ENCODE measurements at regions not wholly inside any gene's neighbourhood (a gene's known extent, or its start where the extent isn't known, plus 50 kb on each side); places are given as distances from the start of the nearest gene placed in this dataset.

DNA sequence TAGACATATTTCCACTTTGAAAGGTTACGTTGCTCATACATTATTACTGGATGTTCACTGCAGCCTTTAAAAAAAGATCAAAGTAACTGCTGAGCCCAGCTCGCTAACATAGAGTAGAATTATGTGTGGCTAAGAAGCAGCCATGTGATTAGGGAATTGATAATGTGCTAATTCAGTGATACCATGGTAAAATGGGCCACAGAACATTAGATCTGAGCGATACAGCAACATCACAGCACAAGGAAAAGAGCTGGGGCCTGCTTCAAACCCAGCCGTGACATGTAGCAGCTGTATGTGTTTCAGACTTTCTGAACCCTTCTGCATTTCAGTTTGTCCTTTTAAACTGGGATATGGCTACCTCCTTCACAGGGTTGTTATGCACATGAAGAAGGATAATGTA, 92.3 kb upstream of the LMNTD1 start:
- H3K9me3 ChIP-seq, result no peaks in the 10 kb centered on the region
- TF ChIP-seq POLR2A (IDR thresholded peaks at IDR 0.05), result no peak
- TF ChIP-seq, protein P1, sequence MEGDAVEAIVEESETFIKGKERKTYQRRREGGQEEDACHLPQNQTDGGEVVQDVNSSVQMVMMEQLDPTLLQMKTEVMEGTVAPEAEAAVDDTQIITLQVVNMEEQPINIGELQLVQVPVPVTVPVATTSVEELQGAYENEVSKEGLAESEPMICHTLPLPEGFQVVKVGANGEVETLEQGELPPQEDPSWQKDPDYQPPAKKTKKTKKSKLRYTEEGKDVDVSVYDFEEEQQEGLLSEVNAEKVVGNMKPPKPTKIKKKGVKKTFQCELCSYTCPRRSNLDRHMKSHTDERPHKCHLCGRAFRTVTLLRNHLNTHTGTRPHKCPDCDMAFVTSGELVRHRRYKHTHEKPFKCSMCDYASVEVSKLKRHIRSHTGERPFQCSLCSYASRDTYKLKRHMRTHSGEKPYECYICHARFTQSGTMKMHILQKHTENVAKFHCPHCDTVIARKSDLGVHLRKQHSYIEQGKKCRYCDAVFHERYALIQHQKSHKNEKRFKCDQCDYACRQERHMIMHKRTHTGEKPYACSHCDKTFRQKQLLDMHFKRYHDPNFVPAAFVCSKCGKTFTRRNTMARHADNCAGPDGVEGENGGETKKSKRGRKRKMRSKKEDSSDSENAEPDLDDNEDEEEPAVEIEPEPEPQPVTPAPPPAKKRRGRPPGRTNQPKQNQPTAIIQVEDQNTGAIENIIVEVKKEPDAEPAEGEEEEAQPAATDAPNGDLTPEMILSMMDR (IDR thresholded peaks at IDR 0.05 in 4 of 5, conservative IDR thresholded peaks at IDR 0.05 in 1 of 5), result no peak
- H3K27ac ChIP-seq, result no peak overlapping the region
- in situ Hi-C loops (cut with MboI; ENCODE audit: low sequenced_read_pairs in 4 of 4) (no loop called here), intact Hi-C loops (cut with DNase I; ENCODE audit: low total_unique reads) (no loop called here)
- DNase-seq (no peak), ATAC-seq (no peak)
- no peaks in the 10 kb centered on the region for H3K27me3 ChIP-seq
- H3K36me3 ChIP-seq, result no peaks in the 10 kb centered on the region
- H3K4me3 ChIP-seq, result no peak overlapping the region
- H3K4me1 ChIP-seq, result no peaks in the 10 kb centered on the region

DNA sequence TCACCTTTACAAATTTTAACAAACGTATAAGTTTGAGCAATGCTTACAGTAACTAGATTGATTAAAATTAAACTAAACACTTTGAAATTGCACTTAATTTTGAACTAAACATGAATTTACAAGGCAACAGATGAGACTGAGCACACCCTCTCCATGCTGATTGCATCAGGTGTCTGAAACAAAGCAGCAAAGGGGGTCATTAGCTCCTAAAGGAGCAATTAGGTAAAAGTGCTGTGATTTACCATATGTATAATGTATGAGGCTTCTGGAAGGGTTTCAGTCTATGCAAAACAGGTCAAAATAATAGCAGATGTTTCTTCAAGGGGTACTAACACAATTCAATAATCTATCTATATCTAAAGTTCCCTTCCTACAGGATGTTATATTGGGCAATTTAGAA, 98.8 kb upstream of the LMNTD1 start:
- in situ Hi-C loops (cut with MboI; ENCODE audit: low sequenced_read_pairs in 4 of 4), result no loop called here
- Histone ChIP-seq H3K27me3 (no peaks in the 10 kb centered on the region), H3K9me3 (no peaks in the 10 kb centered on the region), H3K36me3 (no peaks in the 10 kb centered on the region), H3K4me3 (no peak overlapping the region), H3K27ac (no peak overlapping the region), H3K4me1 (no peaks in the 10 kb centered on the region)
- ATAC-seq, result no peak
- no peak for TF ChIP-seq POLR2A (IDR thresholded peaks at IDR 0.05)
- TF ChIP-seq, protein P1 (IDR thresholded peaks at IDR 0.05 in 4 of 5, conservative IDR thresholded peaks at IDR 0.05 in 1 of 5), result no peak
- intact Hi-C loops (cut with DNase I; ENCODE audit: low total_unique reads), result no loop called here
- no peak for DNase-seq

DNA sequence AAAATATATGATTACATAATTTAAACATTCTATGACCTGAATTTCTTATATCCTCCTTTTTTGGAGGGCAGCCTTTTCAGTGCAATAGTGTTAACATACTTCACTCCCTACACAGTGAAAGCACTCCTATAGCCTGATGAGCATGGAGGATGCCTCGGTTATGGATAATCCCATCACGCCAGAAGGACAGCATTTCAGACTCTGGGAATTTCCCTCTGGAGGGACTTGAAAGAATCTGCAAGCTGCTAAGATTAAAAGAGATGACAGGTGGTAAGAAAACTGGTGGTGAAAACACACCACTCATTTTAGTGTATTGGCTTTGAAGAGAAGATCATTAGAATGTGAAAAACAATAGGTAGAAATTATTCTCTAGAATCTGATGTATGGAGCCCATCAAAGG, 99.3 kb upstream of the LMNTD1 start:
- Histone ChIP-seq H3K9me3 (no peaks in the 10 kb centered on the region), H3K27ac (no peak overlapping the region), H3K4me3 (no peak overlapping the region), H3K27me3 (no peaks in the 10 kb centered on the region), H3K36me3 (no peaks in the 10 kb centered on the region), H3K4me1 (no peaks in the 10 kb centered on the region)
- DNase-seq, result no peak
- intact Hi-C loops (cut with DNase I; ENCODE audit: low total_unique reads) (no loop called here), in situ Hi-C loops (cut with MboI; ENCODE audit: low sequenced_read_pairs in 4 of 4) (no loop called here)
- TF ChIP-seq, protein P1 (IDR thresholded peaks at IDR 0.05 in 4 of 5, conservative IDR thresholded peaks at IDR 0.05 in 1 of 5), result no peak
- TF ChIP-seq POLR2A (IDR thresholded peaks at IDR 0.05), result no peak
- no peak for ATAC-seq

DNA sequence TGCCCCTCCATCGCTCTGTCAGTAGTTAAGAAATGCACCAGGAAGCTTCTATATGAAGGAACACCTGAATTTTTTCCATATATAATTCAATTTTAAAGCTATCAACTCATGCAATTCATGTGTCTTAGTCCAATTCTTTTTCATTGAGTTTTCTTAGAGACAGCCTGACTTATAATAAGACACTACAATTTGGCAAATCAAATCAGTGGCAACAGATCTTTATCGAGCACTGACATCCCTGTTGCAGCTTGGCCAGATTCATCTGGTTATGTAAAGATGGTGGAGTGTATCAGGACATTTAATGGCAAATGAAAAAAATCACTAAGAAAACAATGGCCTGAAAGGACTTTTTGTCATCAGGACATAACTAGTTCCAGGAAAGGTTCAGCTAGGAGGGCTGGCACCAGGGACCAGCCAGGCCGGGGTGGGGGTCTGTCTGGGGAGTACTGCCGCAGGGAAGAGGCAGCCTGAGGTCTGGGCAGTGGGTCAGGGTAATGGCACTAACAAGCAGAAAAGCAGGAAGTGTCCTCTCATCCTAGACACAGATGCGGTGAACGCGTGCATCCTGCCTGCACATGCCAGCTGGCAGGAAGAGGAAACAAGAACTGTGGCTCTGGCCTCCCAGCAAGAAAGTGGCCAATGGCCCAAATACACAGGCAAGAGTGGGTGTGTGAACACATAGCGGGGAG, 100.5 kb upstream of the LMNTD1 start:
- Histone ChIP-seq H3K9me3 (no peaks in the 10 kb centered on the region), H3K27me3 (no peaks in the 10 kb centered on the region), H3K4me3 (no peak overlapping the region), H3K36me3 (no peaks in the 10 kb centered on the region), H3K4me1 (no peaks in the 10 kb centered on the region), H3K27ac (no peak overlapping the region)
- in situ Hi-C loops (cut with MboI; ENCODE audit: low sequenced_read_pairs in 4 of 4), result no loop called here
- ATAC-seq (no peak), DNase-seq (no peak)
- TF ChIP-seq POLR2A (IDR thresholded peaks at IDR 0.05), result no peak
- TF ChIP-seq, protein P1 (IDR thresholded peaks at IDR 0.05 in 4 of 5, conservative IDR thresholded peaks at IDR 0.05 in 1 of 5), result no peak
- intact Hi-C loops (cut with DNase I; ENCODE audit: low total_unique reads), result no loop called here

DNA sequence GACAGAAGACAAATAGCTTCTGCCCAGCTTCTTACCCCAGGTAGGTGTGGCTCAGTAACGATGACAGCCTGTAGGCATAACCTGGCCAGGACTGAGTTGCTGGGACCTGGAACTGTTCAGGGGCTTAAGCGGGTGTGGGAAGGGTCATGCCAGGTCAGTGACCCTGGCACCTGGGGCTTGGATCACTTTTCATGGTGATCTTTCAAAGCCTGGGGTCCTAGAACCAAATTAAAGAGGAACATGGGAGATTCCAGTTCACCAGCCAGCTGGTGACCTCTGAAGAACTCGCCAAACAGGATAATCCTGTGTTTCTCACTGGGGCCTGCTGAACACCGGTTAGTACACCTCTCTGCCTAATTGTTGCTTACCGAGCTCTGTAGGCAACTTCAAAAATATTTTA, 102.6 kb upstream of the LMNTD1 start:
- Histone ChIP-seq H3K4me1 (no peaks in the 10 kb centered on the region), H3K27me3 (no peaks in the 10 kb centered on the region), H3K36me3 (no peaks in the 10 kb centered on the region), H3K4me3 (no peak overlapping the region), H3K9me3 (no peaks in the 10 kb centered on the region), H3K27ac (no peak overlapping the region)
- intact Hi-C loops (cut with DNase I; ENCODE audit: low total_unique reads), result no loop called here
- no peak for DNase-seq
- ATAC-seq, result no peak
- TF ChIP-seq, protein P1 (IDR thresholded peaks at IDR 0.05 in 4 of 5, conservative IDR thresholded peaks at IDR 0.05 in 1 of 5), result no peak
- no peak for TF ChIP-seq POLR2A (IDR thresholded peaks at IDR 0.05)
- in situ Hi-C loops (cut with MboI; ENCODE audit: low sequenced_read_pairs in 4 of 4), result no loop called here

All from gastrocnemius medialis (tissue), 4 donors.